ENCODE measurements at regions not wholly inside any gene's neighbourhood (a gene's known extent, or its start where the extent isn't known, plus 50 kb on each side); places are given as distances from the start of the nearest gene placed in this dataset.

- no peak for DNase-seq (ENCODE audit: extremely low read depth in 1 of 4, low spot score in 3 of 4)
- Histone ChIP-seq H3K4me1 (replicated peaks in 1 of 2; ENCODE audit: control insufficient read depth in 2 of 2, insufficient read depth in 2 of 2, low read length in 2 of 2) (peaks cover 0 to 5% of the 10 kb centered on the region in 2 experiments; a peak in 2 of 5 replicates), H3K27ac (ENCODE audit: extremely low read depth, low read depth, low read length) (no peak overlapping the region), H3K36me3 (ENCODE audit: control insufficient read depth, insufficient read depth, low read length) (no peaks in the 10 kb centered on the region), H3K9me1 (ENCODE audit: control insufficient read depth, insufficient read depth, low read length) (no peaks in the 10 kb centered on the region), H3K4me2 (ENCODE audit: insufficient read depth, low read length) (no peak overlapping the region), H3K9ac (ENCODE audit: insufficient read depth in 1 of 2, low read depth in 2 of 2, low read length in 2 of 2) (no peak overlapping the region), H4K20me1 (replicated peaks; ENCODE audit: control insufficient read depth, insufficient read depth, low read length) (no peaks in the 10 kb centered on the region), H3K79me2 (ENCODE audit: control insufficient read depth, insufficient read depth, low read length) (no peaks in the 10 kb centered on the region), H3K4me3 (no peak overlapping the region), H3K9me3 (replicated peaks; ENCODE audit: control insufficient read depth, insufficient read depth, low read depth, low read length) (no peaks in the 10 kb centered on the region), H3K27me3 (ENCODE audit: control insufficient read depth in 2 of 2, insufficient read depth in 2 of 2, low read length in 2 of 2) (peaks cover 0 to 17% of the 10 kb centered on the region in 2 experiments; a peak in 2 of 5 replicates), H2AFZ (ENCODE audit: low read depth, low read length) (no peak overlapping the region)
- ChIA-PET CTCF (ENCODE audit: low intra/inter-chr PET ratio) (no interaction called here), POLR2A (interaction anchor here (0.7 kb wide), 1 partner anchor 83 kb away, joined by 3 read pairs; no protein-coding TSS in a partner anchor)
- no TSS peak for BruUV-seq (replicated peaks)
- FAIRE-seq, result no peak
- 13% methylated on average over 6 of the region's 6 CpGs for WGBS (ENCODE audit: insufficient coverage, low coverage, missing lambda C conversion rate)
- in situ Hi-C loops (cut with MboI) (no loop called here), intact Hi-C loops (cut with micrococcal nuclease) (no loop called here)
- no peak for ATAC-seq
- TF ChIP-seq KDM2B (CRISPR knock-in tag; IDR thresholded peaks at IDR 0.05) (no peak), CCAR2 (IDR thresholded peaks at IDR 0.05; ENCODE audit: low read depth, low read length) (no peak), MBD2 (IDR thresholded peaks at IDR 0.05; ENCODE audit: borderline replicate concordance, low read depth) (no peak), HDGF (IDR thresholded peaks at IDR 0.05) (no peak), FIP1L1 (IDR thresholded peaks at IDR 0.05; ENCODE audit: low read depth, low read length, poor library complexity, severe bottlenecking) (no peak), SIX5 (IDR thresholded peaks at IDR 0.05; ENCODE audit: borderline replicate concordance in 1 of 2, insufficient read depth in 1 of 2, low read depth in 1 of 2, low read length in 2 of 2) (no peak), MIER1 (IDR thresholded peaks at IDR 0.05; ENCODE audit: low read depth) (no peak), CBFA2T3 (IDR thresholded peaks at IDR 0.05) (no peak), CHD7 (IDR thresholded peaks at IDR 0.05; ENCODE audit: low read depth, low read length) (no peak), CBX1 (IDR thresholded peaks at IDR 0.05; ENCODE audit: low read depth) (no peak), STAG1 (CRISPR knock-in tag; IDR thresholded peaks at IDR 0.05; ENCODE audit: borderline replicate concordance) (no peak)
- TF ChIP-seq, protein P1, sequence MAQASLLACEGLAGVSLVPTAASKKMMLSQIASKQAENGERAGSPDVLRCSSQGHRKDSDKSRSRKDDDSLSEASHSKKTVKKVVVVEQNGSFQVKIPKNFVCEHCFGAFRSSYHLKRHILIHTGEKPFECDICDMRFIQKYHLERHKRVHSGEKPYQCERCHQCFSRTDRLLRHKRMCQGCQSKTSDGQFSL (CRISPR knock-in tag; IDR thresholded peaks at IDR 0.05), result no peak
- TF ChIP-seq, protein P1 (tag; IDR thresholded peaks at IDR 0.05), result no peak
Measured at GRCh38 chr2:120465701-120465988, 119.7 kb downstream of the INHBB start.
